ENCODE measurements at regions not wholly inside any gene's neighbourhood (a gene's known extent, or its start where the extent isn't known, plus 50 kb on each side); places are given as distances from the start of the nearest gene placed in this dataset.

DNA sequence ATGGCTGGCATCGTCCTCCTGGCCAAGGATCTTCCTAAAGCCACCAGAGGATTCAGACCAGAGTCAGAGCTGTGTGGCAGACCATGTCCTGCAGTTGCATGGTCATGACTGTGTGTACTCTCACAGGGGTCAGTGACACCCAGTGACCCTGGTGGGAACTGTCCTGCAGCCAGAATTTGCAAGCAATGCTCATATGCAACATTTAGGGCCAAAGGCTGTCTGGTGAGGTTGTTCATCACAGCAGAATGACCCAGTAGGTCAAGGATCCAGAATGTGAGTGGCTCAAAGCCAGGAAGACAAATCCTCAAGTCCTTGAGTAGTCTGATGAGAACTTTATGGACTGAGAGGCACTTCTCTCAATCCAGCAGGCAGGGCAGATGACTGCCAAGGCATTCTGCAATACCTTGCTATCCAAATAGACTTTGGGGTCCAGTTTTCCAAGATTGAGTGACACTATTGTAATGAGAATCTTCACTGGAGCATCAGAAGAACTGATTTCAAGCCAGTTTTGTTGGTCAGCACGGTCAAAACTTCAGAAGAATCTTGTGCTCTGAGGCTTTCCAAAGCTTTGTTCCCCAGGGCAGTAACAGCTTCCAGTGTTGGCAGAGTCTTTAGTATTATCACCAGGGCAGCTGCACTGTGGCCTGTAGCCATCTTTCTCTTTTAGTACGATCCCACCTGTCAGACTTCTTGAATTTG lies 122.0 kb downstream of the PTCSC3 start:
- no peak for TF ChIP-seq CTCF (IDR thresholded peaks at IDR 0.05; ENCODE audit: low read depth, low read length)
- Histone ChIP-seq H3K27ac (no peak overlapping the region), H3K36me3 (no peaks in the 10 kb centered on the region), H3K27me3 (ENCODE audit: insufficient read depth, low read depth, severe bottlenecking) (peaks cover 69% of the 10 kb centered on the region), H3K4me3 (ENCODE audit: low read depth, low read length) (no peak overlapping the region), H3K9me3 (ENCODE audit: severe bottlenecking) (no peaks in the 10 kb centered on the region)
- no peak for DNase-seq

DNA sequence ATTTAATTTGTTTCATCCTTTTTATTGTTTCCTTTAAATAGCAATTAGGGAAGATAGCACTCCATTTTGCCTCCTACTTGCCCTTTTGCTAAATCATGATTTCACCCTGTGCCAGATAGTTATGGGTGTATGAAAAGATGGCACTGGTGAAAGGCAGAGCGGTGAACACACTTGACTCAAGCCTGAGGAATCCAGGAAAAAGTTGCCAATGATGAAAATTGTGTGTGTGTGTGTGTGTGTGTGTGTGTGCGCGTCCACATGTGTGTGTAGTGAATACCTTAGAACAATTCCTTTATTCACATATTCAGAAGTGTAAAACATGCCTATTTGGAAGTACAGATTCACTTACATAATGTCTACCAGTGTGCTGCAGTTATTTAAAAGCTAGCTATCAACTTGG lies 123.8 kb downstream of the PTCSC3 start:
- DNase-seq: no peak
- Histone ChIP-seq H3K9me3 (ENCODE audit: severe bottlenecking) (no peaks in the 10 kb centered on the region), H3K27me3 (ENCODE audit: insufficient read depth, low read depth, severe bottlenecking) (peaks cover 55% of the 10 kb centered on the region), H3K36me3 (no peaks in the 10 kb centered on the region), H3K4me3 (ENCODE audit: low read depth, low read length) (no peak overlapping the region), H3K27ac (no peak overlapping the region)
- TF ChIP-seq CTCF (IDR thresholded peaks at IDR 0.05; ENCODE audit: low read depth, low read length): no peak

DNA sequence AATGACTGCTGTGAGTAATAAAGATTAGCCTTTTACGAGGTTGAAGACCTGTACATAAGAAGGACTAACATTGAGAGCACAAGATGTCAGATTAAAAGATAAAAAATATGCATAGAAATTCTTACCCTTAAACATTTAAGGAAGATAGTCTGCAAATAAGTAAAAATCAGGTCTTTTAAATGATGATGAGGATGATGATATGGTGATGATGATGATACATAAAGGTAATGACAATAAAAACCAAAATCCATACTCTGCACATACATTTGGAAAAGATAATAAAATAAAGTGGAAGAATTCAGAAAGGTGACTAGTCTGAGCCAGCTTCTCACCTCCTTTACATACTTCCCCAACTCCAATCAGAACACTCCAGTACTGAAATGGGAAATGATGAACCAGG lies 124.5 kb downstream of the PTCSC3 start:
- no peak for DNase-seq
- TF ChIP-seq CTCF (IDR thresholded peaks at IDR 0.05; ENCODE audit: low read depth, low read length): no peak
- H3K27me3 ChIP-seq (ENCODE audit: insufficient read depth, low read depth, severe bottlenecking): peaks cover 55% of the 10 kb centered on the region
- no peak overlapping the region for H3K4me3 ChIP-seq (ENCODE audit: low read depth, low read length)
- H3K27ac ChIP-seq: no peak overlapping the region
- no peaks in the 10 kb centered on the region for H3K36me3 ChIP-seq
- no peaks in the 10 kb centered on the region for H3K9me3 ChIP-seq (ENCODE audit: severe bottlenecking)

DNA sequence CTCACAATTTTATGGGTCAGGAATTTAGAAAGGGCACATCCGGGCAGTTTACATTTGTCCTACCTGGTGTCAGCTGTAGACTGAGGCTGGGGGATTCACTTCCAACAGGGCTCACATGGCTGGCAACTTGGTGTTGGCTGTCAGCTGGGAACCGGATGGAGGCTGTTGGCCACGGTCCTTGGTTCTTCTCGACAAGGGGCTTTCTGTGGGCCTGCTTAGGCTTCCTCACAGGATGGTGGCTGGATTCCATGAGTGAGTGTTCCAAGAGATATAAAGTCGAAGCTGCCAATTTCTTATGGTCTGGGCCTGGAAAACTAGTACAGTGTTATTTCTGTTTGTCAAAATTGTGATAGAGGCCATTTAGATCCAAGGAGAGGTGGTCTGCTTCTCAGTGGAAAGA lies 127.9 kb downstream of the PTCSC3 start:
- no peak overlapping the region for H3K27ac ChIP-seq
- no peak overlapping the region for H3K4me3 ChIP-seq (ENCODE audit: low read depth, low read length)
- no peaks in the 10 kb centered on the region for H3K9me3 ChIP-seq (ENCODE audit: severe bottlenecking)
- DNase-seq: no peak
- no peaks in the 10 kb centered on the region for H3K36me3 ChIP-seq
- TF ChIP-seq CTCF (IDR thresholded peaks at IDR 0.05; ENCODE audit: low read depth, low read length): no peak
- peaks cover 59% of the 10 kb centered on the region for H3K27me3 ChIP-seq (ENCODE audit: insufficient read depth, low read depth, severe bottlenecking)

- Histone ChIP-seq H3K36me3 (no peaks in the 10 kb centered on the region), H3K27ac (no peak overlapping the region), H3K9me3 (ENCODE audit: severe bottlenecking) (no peaks in the 10 kb centered on the region), H3K27me3 (ENCODE audit: insufficient read depth, low read depth, severe bottlenecking) (peaks cover 61% of the 10 kb centered on the region), H3K4me3 (ENCODE audit: low read depth, low read length) (no peak overlapping the region)
- TF ChIP-seq CTCF (IDR thresholded peaks at IDR 0.05; ENCODE audit: low read depth, low read length): no peak
- DNase-seq: no peak
Observed at GRCh38 chr14:36047912-36048311, 128.6 kb downstream of the PTCSC3 start.

- TF ChIP-seq CTCF (IDR thresholded peaks at IDR 0.05; ENCODE audit: low read depth, low read length): no peak
- H3K27me3 ChIP-seq (ENCODE audit: insufficient read depth, low read depth, severe bottlenecking): peaks cover 68% of the 10 kb centered on the region
Observed at GRCh38 chr14:36035675-36036074, 140.8 kb downstream of the PTCSC3 start.

More at GRCh38 chr14:36035675-36036074, 140.8 kb downstream of the PTCSC3 start:
- no peaks in the 10 kb centered on the region for H3K9me3 ChIP-seq (ENCODE audit: severe bottlenecking)
- H3K27ac ChIP-seq: no peak overlapping the region
- DNase-seq: no peak
- H3K36me3 ChIP-seq: no peaks in the 10 kb centered on the region
- no peak overlapping the region for H3K4me3 ChIP-seq (ENCODE audit: low read depth, low read length)
